ENCODE measurements at regions not wholly inside any gene's neighbourhood (a gene's known extent, or its start where the extent isn't known, plus 50 kb on each side); places are given as distances from the start of the nearest gene placed in this dataset.
A peak's percentile ranks its signal among the peaks of the same experiment; 100 is the strongest.

GRCh38 chr2:207257251-207258250 is 91.8 kb upstream of the KLF7 start:
- H3K4me1 Mint-ChIP-seq, result peaks cover 61% of the 10 kb centered on the region

More at GRCh38 chr2:207257251-207258250, 91.8 kb upstream of the KLF7 start:
- Mint-ChIP-seq H3K36me3 (no peaks in the 10 kb centered on the region), H3K27ac (peak overlapping the region in 4 of 7 donors; percentile 58 to 86 (median 84)), H3K4me3 (peak overlapping the region; percentile 42 to 81), H3K9me3 (peaks cover 0 to 3% (median 0%) of the 10 kb centered on the region in 7 donors), H3K27me3 (ENCODE audit: low read depth in 3 of 3) (peaks cover 0 to 2% (median 0%) of the 10 kb centered on the region in 3 donors)
- Histone ChIP-seq H4K20me1 (ENCODE audit: insufficient read depth, low read length) (no peaks in the 10 kb centered on the region), H3K9me3 (replicated peaks in 1 of 2; ENCODE audit: control insufficient read depth in 1 of 2, insufficient read depth in 1 of 2, low read length in 2 of 2) (no peaks in the 10 kb centered on the region), H3K4me2 (replicated peaks; ENCODE audit: extremely low read depth, low read length, poor library complexity, severe bottlenecking) (peak overlapping the region; percentile 56), H3K4me1 (ENCODE audit: control insufficient read depth in 1 of 2, insufficient read depth in 2 of 2, low read length in 2 of 2) (peaks cover 58 to 63% of the 10 kb centered on the region in 2 donors), H3K27me3 (ENCODE audit: control insufficient read depth in 2 of 2, insufficient read depth in 2 of 2, low read length in 2 of 2) (no peaks in the 10 kb centered on the region), H3K27ac (ENCODE audit: low read depth in 1 of 2, low read length in 2 of 2) (peak overlapping the region in 1 of 2 donors; percentile 76), H3K79me2 (ENCODE audit: insufficient read depth, low read length) (no peaks in the 10 kb centered on the region), H3K4me3 (replicated peaks in 1 of 3; ENCODE audit: low read depth in 2 of 3, low read length in 3 of 3) (peak overlapping the region in 1 of 3 experiments; percentile 46), H2AFZ (ENCODE audit: insufficient read depth, low read depth, low read length, poor library complexity, severe bottlenecking) (peak overlapping the region; percentile 38), H3K36me3 (replicated peaks in 1 of 2; ENCODE audit: control insufficient read depth in 1 of 2, insufficient read depth in 2 of 2, low read length in 2 of 2) (no peaks in the 10 kb centered on the region), H3K9ac (ENCODE audit: insufficient read depth, low read length, poor library complexity, severe bottlenecking) (no peak overlapping the region)
- intact Hi-C loops (cut with micrococcal nuclease), result loop anchor here in 1 of 2 donors (5.0 kb wide), 2 partner anchors 40 to 90 kb away; partner anchors contain the start of gene KLF7
- no peak for TF ChIP-seq CTCF (IDR thresholded peaks at IDR 0.05)
- WGBS (ENCODE audit: insufficient coverage), result 100% methylated on average over 2 of the region's 11 CpGs
- DNase-seq, result no peak
